Retinal pigment epithelial cell (primary cell): ENCODE measurements at regions not wholly inside any gene's neighbourhood (a gene's known extent, or its start where the extent isn't known, plus 50 kb on each side); places are given as distances from the start of the nearest gene placed in this dataset.

ENCODE experiments used
- DNase-seq: peaks from one replicate; pipeline ENCODE4 v3.0.0-alpha.2; 2010; ENCODE audit warnings: low read depth
- H3K4me3 ChIP-seq: 2 replicates; pipeline ENCODE4 v1.5.1; 2011; ENCODE audit warnings: mild to moderate bottlenecking, low read length, control low read depth, moderate library complexity
- CTCF ChIP-seq: conservative IDR thresholded peaks from 2 replicates; pipeline ENCODE4 v1.5.1; 2011; ENCODE audit warnings: low read depth, low read length, control low read depth, inconsistent platforms

GRCh38 chr10:111475720-111476119 lies 398.9 kb downstream of the ADRA2A start:
- TF ChIP-seq CTCF = no peak
- DNase-seq = no peak

GRCh38 chr10:111478651-111479050 lies 401.8 kb downstream of the ADRA2A start:
- DNase-seq = no peak
- no peak for TF ChIP-seq CTCF
- no peak overlapping the region for H3K4me3 ChIP-seq

More at GRCh38 chr10:111475720-111476119, 398.9 kb downstream of the ADRA2A start:
- H3K4me3 ChIP-seq = no peak overlapping the region

GRCh38 chr10:111479966-111480365 lies 403.1 kb downstream of the ADRA2A start:
- DNase-seq = no peak
- TF ChIP-seq CTCF = no peak
- no peak overlapping the region for H3K4me3 ChIP-seq

GRCh38 chr10:111481261-111481826 lies 404.5 kb downstream of the ADRA2A start:
- no peak for DNase-seq
- no peak for TF ChIP-seq CTCF
- H3K4me3 ChIP-seq = no peak overlapping the region

GRCh38 chr10:111481866-111482265 lies 405.0 kb downstream of the ADRA2A start:
- TF ChIP-seq CTCF = no peak
- DNase-seq = no peak

GRCh38 chr10:111482621-111483216 lies 405.9 kb downstream of the ADRA2A start:
- DNase-seq = no peak
- no peak for TF ChIP-seq CTCF
- no peak overlapping the region for H3K4me3 ChIP-seq

More at GRCh38 chr10:111481866-111482265, 405.0 kb downstream of the ADRA2A start:
- no peak overlapping the region for H3K4me3 ChIP-seq

- no peak for DNase-seq
- TF ChIP-seq CTCF = no peak
These were observed 408.9 kb downstream of the ADRA2A start for GRCh38 chr10:111485767-111486166.

More at GRCh38 chr10:111485767-111486166, 408.9 kb downstream of the ADRA2A start:
- H3K4me3 ChIP-seq = no peak overlapping the region
